ENCODE measurements at regions not wholly inside any gene's neighbourhood (a gene's known extent, or its start where the extent isn't known, plus 50 kb on each side); places are given as distances from the start of the nearest gene placed in this dataset.

DNA sequence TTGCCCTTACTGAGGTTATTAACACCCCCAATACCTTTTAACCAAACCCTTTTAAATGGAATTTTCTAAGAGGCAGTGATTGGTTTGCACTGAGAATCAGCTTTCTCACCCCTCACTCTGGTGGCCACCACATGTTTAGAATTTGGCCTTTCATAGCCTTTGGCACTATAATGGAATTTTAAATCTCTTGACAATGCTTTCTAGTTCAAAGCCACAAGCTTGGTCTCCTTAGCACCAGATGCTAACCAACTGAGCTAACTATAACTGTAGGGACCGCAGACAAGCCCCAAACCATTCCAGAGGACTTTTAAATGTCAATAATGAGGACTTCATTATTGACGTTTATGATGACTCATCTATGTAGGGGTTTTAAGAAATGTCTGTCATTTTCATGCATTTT lies 238.7 kb upstream of the SNX7 start:
- DNase-seq (ENCODE audit: low read depth, low spot score), result no peak

- DNase-seq (ENCODE audit: low read depth, low spot score), result no peak
Measured at GRCh38 chr1:98421085-98421435, 240.5 kb upstream of the SNX7 start.

DNA sequence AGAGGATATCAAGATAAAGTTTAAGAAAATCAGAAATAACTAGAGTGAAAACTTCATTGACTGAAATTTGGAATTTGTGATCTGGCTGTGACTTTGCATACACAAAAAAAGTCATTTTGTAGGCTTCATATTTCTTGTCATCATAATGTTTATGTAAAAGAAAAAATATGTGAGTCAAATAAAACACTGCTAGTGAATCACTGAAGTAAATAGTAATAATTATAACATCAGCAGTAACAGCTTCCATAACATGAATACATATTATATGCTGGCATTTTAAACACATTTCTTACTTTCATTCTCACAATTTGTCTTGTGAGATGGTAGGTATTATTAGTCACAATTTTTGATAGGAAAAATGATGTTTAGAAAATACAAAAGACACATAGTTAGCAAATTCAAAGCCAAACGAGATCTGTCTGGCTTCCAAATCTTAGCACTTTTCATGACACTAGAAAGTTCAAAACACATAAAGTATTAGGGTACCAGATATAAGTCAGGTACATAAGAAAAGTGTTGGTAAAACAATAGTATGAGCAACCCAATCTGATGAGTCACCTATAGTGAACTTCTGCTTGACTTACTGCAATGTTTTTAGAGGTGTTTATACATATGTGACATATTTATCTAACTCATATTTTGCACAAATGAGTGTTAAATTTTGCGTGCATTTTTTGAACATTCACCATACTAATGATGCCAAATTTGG lies 241.0 kb upstream of the SNX7 start:
- no peak for DNase-seq (ENCODE audit: low read depth, low spot score)

DNA sequence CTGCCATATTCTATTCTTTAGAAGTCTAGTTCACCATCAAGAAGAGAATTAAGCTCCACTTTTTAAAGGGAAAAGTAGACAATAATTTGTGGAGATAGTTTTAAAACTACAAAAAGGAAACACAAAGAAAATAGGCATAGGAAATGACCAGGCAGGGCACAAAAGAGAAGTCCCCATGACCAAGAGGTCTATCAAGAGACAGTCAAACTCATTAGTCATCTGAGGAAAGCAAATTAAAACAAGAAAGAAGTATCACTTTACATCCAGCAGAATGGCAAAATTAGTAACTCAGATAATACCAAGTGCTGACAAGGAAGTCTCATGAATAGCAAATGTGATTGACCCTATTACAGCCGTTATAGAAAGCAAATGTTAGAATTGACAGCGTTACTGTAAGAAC lies 243.7 kb upstream of the SNX7 start:
- DNase-seq (ENCODE audit: low read depth, low spot score), result no peak

- DNase-seq (ENCODE audit: low read depth, low spot score), result no peak
Measured at GRCh38 chr1:98410082-98410481, 251.4 kb upstream of the SNX7 start.

DNA sequence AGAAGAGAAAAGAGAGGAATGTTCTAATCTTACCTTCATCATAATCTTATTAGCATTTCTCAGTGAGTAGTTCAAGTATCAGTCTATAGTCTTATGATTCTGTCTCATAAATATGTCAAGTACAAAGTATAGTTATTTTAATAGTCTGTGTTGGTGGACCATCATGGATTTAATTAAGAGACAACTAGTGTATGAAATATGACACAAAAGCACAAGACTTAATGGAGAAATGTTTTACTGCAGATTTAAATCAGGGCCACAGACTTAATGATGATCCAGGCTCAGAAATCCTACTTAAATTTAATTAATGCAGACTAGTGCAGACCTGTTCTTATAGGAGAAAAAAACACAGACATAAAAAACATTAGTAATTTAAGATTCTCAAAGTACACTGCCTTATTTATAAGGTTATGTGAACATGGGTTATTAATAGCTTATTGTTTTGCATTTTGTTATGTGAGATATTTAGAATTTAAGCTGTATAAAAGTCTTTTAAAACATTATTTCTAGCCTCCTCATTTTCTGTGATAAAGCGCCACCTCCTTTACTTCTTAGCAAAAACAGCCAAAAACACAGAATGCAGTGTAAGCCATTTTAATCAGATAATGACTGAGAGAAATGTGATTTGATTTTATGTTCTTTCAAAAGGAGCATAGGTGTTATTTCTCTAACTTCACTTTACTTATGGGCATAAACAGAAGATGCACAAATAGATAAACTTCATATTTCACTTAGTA lies 255.0 kb upstream of the SNX7 start:
- no peak for DNase-seq (ENCODE audit: low read depth, low spot score)

GRCh38 chr1:98405581-98406074 lies 255.9 kb upstream of the SNX7 start:
- DNase-seq (ENCODE audit: low read depth, low spot score), result no peak

DNA sequence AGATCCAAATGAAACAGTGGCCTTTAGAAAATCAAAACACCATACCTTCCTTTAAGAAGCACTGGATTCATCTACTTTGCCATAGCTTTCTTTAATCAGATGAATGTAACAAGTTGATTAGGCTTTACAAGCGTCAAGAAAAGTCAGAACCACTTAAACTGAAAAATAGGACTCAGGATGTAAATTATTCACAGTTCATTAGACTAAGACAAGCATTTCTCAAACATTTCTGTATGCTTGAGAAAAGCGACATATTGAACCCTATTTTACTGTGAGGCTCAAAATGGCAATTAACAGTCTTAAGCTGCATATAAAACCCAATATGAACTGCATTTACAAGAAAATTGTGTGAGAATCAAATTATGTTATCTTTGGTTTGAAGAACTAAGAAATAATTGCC lies 256.7 kb upstream of the SNX7 start:
- no peak for DNase-seq (ENCODE audit: low read depth, low spot score)

GRCh38 chr1:98403963-98404480 lies 257.5 kb upstream of the SNX7 start:
- no peak for DNase-seq (ENCODE audit: low read depth, low spot score)

- DNase-seq (ENCODE audit: low read depth, low spot score), result no peak
Measured at GRCh38 chr1:98402860-98403259, 258.7 kb upstream of the SNX7 start.

DNA sequence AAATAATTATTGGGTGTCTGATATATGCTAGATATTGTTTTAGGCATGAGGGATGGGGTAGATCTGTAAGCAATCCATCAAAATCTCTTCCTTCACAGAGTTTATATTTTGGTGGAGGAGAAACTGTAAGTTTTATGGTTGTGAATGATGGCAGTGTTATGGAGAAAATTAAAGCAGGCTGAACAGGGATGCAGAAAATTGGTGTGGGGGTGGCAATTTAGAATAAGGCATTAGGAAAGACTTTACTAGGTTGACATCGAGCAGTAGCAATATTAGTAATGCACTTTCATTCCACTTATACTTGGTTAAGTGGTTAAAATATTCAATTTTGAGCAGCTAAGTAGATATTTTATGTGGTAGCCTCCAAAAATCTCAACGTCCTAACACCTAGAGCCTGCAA lies 261.1 kb upstream of the SNX7 start:
- no peak for DNase-seq (ENCODE audit: low read depth, low spot score)

DNA sequence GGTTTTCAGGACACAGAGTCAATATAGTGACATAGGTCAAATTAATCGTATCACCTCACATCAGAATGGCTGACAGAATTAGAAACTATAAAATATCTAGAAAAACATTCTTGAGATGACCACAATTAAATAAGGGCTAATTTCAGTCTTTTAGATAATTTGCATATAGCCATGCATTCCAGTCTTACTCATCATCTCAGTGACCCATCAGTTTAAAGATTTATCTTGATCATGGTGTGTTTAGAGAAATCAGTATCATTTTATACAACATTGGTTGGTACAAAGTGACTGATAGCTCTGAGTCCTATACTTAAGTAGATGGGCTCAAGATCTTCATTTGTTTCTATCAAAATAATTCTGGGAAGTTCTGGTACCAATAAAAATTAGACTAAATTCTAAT lies 262.3 kb upstream of the SNX7 start:
- DNase-seq (ENCODE audit: low read depth, low spot score), result no peak

DNA sequence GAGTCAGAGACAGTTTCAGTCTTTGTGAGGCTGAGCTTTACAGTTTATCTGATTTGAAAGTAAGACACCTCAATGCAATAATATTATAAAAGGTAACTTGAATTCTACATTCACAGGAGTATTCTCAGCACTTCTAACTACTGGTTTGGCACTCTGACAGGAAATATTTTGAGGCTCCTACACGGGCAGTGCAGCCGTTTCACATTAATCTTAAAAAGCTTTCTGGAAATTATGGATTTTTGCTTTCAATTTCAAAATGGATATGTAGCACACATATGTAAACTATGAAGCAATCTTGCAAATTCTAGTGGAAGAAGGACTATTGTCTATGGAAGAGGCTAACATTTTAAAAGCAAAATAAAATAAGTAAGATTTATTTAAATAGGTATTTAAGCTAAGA lies 262.9 kb upstream of the SNX7 start:
- DNase-seq (ENCODE audit: low read depth, low spot score), result no peak

DNA sequence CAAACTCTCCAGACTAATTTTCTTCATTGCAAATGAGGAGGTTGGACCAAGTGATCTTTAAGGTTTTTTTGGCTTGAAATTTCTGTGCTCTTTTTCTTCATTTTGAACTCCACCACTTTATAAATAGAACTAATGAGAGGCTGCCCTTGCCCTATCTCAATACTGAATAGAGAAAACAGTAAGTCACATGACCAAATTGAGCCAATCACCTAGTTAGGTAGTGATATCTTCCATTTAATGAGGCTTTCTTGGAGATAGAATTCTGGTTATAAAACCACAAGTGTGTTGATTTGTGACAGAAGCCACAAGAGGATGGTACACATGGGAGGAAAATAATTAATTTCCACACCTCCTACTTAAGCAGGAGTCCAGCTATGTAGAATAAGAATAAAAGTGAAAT lies 263.4 kb upstream of the SNX7 start:
- DNase-seq (ENCODE audit: low read depth, low spot score), result no peak

- no peak for DNase-seq (ENCODE audit: low read depth, low spot score)
Measured at GRCh38 chr1:98393719-98394118, 267.8 kb upstream of the SNX7 start.

DNA sequence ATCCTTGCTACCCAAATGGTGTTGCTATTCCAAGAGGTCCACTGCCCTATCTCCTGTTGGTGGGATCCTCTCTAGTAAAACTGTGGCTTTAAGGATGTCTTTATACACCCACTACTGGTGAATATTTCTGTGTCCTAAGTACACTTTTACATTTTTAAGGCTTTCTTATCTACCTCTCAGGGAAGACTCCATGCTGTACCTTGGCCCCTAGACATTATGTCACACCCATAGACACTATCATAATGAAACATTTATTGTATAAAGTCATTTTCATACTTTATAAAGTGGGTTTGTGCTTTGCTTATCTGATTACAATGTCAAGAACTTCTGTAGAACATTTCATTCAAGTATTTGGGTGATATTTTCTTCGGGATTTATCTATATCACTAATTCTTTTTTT lies 270.3 kb upstream of the SNX7 start:
- no peak for DNase-seq (ENCODE audit: low read depth, low spot score)

DNA sequence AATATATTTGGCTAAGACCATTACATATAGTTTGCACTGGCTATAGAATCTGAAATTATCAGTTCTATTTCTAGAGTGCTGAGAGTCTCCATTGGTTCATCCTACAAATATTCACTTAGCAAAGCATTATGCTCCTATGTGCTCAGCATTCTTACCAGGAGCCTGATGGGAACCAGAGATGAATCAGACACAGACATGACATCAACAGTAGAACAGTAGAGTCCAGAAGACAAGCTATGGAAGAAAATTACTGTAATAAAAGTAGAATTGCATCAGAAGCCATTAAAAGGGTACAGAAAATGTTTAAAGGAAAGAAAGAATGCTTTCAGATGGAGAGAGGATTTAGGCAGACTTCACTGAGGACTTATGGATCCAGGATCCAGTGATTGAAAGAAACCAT lies 271.7 kb upstream of the SNX7 start:
- no peak for DNase-seq (ENCODE audit: low read depth, low spot score)

- DNase-seq (ENCODE audit: low read depth, low spot score), result no peak
Measured at GRCh38 chr1:98388441-98388840, 273.1 kb upstream of the SNX7 start.

DNA sequence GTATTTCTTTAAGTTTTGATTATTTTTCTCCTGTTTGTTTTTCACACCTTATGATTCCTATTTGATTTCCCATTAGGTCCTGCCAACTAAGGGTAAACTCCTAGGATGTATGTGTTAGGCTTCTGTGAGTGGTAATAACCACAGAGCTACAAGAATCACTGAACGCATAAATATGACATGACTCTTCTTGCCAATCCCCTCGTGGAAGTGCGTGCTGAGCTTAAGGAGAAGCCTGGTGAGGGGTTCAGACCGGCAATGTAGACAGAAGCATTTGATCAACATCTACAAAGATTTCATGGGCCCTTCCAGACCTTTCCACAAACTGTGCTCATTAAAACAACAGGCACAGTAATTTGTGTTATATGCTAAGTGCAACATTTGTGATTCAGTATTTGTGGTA lies 273.8 kb upstream of the SNX7 start:
- no peak for DNase-seq (ENCODE audit: low read depth, low spot score)

GRCh38 chr1:98386675-98387440 lies 274.7 kb upstream of the SNX7 start:
- no peak for DNase-seq (ENCODE audit: low read depth, low spot score)

DNA sequence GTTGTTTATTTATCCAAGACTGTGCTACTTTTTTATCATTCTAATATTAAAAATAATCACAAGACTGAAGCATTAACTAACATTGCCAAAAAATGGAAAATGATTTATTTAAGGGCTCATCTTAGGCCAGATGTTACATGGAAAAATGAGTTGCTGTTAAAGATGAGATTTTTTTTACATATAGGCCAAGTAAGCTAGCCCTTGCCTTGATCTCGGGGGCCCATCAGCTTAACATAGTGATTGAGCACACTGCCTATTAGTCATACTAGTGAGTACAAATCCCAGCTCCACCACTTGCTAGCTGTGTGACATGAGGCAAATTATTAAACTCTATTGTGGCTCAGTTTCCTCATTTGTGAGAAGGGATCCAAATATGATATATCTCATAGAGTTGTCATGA lies 275.9 kb upstream of the SNX7 start:
- DNase-seq (ENCODE audit: low read depth, low spot score), result no peak

GRCh38 chr1:98384461-98385141 lies 276.9 kb upstream of the SNX7 start:
- no peak for DNase-seq (ENCODE audit: low read depth, low spot score)
